ENCODE measurements at regions not wholly inside any gene's neighbourhood (a gene's known extent, or its start where the extent isn't known, plus 50 kb on each side); places are given as distances from the start of the nearest gene placed in this dataset.

DNA sequence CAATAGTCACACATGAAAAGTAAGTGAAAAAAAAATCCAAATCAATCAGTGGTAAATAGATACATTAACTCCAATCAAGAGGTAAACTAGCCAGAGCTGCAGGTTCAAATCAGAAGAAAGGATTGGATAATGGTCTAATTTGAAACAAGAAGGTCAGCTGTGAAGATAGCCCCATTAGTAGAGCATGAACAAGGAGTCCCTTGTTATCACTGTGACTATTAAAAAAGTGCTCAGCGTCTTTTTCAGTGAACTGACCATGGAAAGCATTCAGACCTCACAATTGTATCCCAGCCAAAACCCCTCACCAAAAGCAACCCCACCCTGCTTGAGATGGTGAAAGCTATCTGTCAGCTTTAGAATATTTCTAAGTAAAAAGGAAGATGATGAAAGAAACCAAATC, 125.0 kb upstream of the EGLN3 start:
- TF ChIP-seq, protein P1, sequence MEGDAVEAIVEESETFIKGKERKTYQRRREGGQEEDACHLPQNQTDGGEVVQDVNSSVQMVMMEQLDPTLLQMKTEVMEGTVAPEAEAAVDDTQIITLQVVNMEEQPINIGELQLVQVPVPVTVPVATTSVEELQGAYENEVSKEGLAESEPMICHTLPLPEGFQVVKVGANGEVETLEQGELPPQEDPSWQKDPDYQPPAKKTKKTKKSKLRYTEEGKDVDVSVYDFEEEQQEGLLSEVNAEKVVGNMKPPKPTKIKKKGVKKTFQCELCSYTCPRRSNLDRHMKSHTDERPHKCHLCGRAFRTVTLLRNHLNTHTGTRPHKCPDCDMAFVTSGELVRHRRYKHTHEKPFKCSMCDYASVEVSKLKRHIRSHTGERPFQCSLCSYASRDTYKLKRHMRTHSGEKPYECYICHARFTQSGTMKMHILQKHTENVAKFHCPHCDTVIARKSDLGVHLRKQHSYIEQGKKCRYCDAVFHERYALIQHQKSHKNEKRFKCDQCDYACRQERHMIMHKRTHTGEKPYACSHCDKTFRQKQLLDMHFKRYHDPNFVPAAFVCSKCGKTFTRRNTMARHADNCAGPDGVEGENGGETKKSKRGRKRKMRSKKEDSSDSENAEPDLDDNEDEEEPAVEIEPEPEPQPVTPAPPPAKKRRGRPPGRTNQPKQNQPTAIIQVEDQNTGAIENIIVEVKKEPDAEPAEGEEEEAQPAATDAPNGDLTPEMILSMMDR (IDR thresholded peaks at IDR 0.05; ENCODE audit: low read depth, low read length), result no peak
- no peak for DNase-seq (ENCODE audit: extremely low read depth, low read depth)

DNA sequence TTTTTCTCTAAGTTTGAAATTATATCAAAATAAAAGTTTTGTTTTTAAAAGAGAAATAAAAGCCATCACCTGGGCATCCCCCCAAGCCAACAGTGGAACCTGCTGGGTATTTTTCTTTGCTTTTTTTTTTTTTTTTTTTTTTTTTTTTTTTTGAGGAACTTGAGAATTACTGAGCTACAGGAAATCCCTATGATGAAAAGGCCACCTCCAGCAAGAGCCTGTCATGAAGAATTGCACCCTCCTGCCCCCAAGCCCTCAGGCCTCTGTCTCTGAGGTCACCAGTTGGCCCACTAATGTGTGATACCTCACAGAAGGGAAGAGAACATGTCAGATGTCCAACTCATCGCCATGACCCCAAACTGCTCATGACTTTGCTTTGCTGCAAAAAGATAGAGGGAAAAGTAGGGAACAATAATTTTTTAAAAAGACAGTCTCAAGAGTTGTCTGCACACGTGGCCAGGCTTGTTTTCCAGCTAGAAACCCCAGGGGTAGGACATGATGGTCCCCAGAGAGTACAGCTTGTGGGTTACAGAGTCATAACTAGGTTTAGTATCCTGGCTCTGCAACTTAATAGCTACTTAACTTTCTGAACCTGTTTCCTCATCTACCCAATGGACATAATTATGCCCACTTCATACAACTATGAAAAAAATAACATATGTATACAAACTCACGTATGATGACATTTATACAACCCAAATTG, 124.3 kb upstream of the EGLN3 start:
- TF ChIP-seq, protein P1 (IDR thresholded peaks at IDR 0.05; ENCODE audit: low read depth, low read length), result no peak
- no peak for DNase-seq (ENCODE audit: extremely low read depth, low read depth)

DNA sequence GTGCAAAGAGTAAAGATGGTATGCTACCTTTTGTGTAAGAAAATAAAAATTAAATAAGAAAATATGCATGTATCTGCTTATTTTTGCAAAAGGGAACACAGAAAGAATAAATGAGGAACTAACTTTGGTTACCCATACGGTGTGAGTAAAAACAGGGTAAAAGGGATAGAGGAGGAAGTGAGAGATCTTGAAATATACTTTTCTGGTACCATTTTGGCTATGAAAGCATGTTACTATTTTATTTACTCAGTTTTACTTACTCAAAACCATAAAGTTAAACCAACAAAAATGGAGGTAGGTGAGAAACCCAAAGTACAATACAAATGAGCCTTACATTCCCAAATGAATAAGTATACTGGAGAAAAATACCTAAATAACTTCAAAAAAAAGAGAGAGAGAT, 122.0 kb upstream of the EGLN3 start:
- TF ChIP-seq, protein P1 (IDR thresholded peaks at IDR 0.05; ENCODE audit: low read depth, low read length), result no peak
- no peak for DNase-seq (ENCODE audit: extremely low read depth, low read depth)

DNA sequence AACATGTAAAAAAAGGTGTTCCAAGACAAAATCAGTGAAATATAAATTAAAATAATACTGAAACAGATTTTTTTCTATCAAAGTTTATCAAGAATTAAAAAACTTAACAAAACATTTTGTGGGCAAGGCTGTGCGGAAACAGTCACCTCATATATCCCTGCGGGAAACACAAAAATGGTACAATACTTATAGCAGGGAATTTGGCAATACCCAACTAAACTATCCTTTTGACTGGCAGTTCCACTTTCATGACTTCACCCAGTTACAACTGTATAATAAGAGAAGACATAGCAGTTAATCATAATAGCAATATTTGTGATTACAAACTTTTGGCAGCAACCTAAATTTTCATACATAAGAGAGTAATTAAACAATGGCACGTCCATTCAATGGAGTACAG, 121.5 kb upstream of the EGLN3 start:
- no peak for DNase-seq (ENCODE audit: extremely low read depth, low read depth)
- TF ChIP-seq, protein P1 (IDR thresholded peaks at IDR 0.05; ENCODE audit: low read depth, low read length), result no peak

DNA sequence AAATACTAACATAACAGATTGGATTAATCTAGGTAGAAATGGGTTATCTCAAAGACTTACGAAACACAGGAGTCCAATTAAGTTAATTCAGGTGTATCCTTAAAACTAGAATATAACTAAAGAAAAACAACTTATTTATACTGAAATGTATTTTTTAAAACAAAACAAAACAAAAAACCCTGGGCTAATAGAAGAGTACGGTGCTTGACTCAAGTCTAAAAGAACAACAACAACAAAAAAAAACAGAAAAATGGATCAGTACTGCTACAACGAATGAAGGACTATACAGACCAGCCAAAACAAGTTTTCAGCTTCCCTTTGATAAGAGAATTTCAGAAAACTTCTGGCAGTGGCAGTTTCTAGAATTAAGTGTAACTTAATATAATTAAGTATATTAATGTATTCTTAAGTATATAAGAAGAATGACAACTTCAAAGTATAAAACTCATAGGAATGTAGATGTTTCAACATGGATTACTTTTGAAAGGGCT, 120.1 kb upstream of the EGLN3 start:
- DNase-seq (ENCODE audit: extremely low read depth, low read depth), result no peak
- TF ChIP-seq, protein P1 (IDR thresholded peaks at IDR 0.05; ENCODE audit: low read depth, low read length), result no peak

DNA sequence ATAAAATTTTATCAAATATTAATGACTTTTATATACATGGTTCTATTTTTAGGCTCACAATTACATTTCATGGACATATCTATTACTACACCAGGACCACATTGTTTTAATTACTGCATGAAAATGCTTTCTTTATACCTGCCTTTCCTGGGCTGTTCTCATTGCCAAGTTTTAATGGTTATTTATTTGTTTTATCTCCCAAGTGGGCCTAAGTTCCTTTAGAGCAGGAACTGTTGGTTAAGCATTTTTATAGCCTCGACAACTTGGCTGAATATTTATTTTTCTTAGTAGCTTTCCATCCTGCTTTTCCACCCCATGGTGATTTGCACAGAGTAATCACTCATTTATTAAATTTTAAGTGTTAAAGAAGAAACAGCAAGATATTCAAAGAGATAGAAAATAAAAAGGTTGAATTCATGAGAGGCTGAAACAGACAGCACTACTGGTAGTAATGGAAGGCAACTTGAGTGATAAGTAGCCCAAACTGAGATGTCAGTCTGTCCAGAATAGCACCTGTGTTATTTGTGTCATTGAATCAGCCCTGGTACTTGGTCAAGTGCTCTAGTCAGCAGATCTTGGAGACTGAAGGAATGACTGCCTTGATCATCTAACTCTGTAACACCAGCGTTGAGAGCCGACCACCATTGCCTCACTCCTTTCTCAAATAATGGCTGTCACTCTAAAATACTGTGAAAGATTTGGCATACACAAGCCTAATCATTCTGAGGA, 119.1 kb upstream of the EGLN3 start:
- TF ChIP-seq, protein P1 (IDR thresholded peaks at IDR 0.05; ENCODE audit: low read depth, low read length), result no peak
- DNase-seq (ENCODE audit: extremely low read depth, low read depth), result no peak

DNA sequence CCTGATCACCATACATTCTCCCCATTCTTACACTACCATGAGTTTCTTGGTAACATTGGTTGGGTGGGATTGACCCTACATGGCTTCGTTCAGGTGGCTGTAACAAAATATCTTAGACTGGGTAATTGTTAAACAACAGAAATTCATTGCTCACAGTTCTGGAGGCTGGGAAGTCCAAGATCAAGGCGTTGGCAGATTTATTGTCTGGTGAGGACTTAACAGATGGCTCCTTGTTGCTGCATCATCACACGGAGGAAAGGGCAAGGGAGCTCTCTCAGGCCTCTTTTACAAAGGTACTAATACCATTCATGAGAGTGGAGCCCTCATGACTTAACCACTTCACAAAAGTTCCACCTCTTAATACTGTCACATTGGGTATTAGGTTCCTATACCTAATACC, 116.7 kb upstream of the EGLN3 start:
- no peak for DNase-seq (ENCODE audit: extremely low read depth, low read depth)
- TF ChIP-seq, protein P1 (IDR thresholded peaks at IDR 0.05; ENCODE audit: low read depth, low read length), result no peak
